HG03095 (cell line): ENCODE measurements at regions not wholly inside any gene's neighbourhood (a gene's known extent, or its start where the extent isn't known, plus 50 kb on each side); places are given as distances from the start of the nearest gene placed in this dataset.

Experiments used
- ATAC-seq: cut with Tn5 transposase; IDR thresholded peaks from one replicate; pipeline ENCODE4 v1.9.1; 2021; ENCODE audit warnings: moderate library complexity; ENCODE audit not compliant: unreplicated experiment

- ATAC-seq, result no peak
Measured at GRCh38 chr4:100086766-100087431, 103.4 kb downstream of the DDIT4L start.

- ATAC-seq, result no peak
Measured at GRCh38 chr4:100084892-100085291, 105.4 kb downstream of the DDIT4L start.

- peak; percentile 38 for ATAC-seq
Measured at GRCh38 chr4:100083289-100083688, 107.0 kb downstream of the DDIT4L start.

GRCh38 chr4:100082852-100083251, 107.4 kb downstream of the DDIT4L start:
- ATAC-seq, result no peak

- ATAC-seq, result no peak
Measured at GRCh38 chr4:100081491-100081890, 108.8 kb downstream of the DDIT4L start.

- ATAC-seq, result no peak
Measured at GRCh38 chr4:100079264-100079663, 111.0 kb downstream of the DDIT4L start.

- no peak for ATAC-seq
Measured at GRCh38 chr4:100076753-100077152, 113.5 kb downstream of the DDIT4L start.

- ATAC-seq, result no peak
Measured at GRCh38 chr4:100075486-100076270, 114.6 kb downstream of the DDIT4L start.

GRCh38 chr4:100075056-100075455, 115.2 kb downstream of the DDIT4L start:
- no peak for ATAC-seq

- ATAC-seq, result no peak
Measured at GRCh38 chr4:100071506-100071905, 118.8 kb downstream of the DDIT4L start.

- no peak for ATAC-seq
Measured at GRCh38 chr4:100070868-100071267, 119.4 kb downstream of the DDIT4L start.

GRCh38 chr4:100069207-100069606, 119.1 kb upstream of the H2AZ1 start:
- ATAC-seq, result no peak

GRCh38 chr4:100067255-100067654, 117.2 kb upstream of the H2AZ1 start:
- no peak for ATAC-seq

- ATAC-seq, result no peak
Measured at GRCh38 chr4:100063355-100063754, 113.3 kb upstream of the H2AZ1 start.

GRCh38 chr4:100062921-100063320, 112.8 kb upstream of the H2AZ1 start:
- ATAC-seq, result no peak

GRCh38 chr4:100061835-100062234, 111.8 kb upstream of the H2AZ1 start:
- ATAC-seq, result no peak

- ATAC-seq, result peak; percentile 83
Measured at GRCh38 chr4:100060765-100061416, 110.8 kb upstream of the H2AZ1 start.

GRCh38 chr4:100059467-100059866, 109.4 kb upstream of the H2AZ1 start:
- ATAC-seq, result no peak

GRCh38 chr4:100056701-100057100, 106.6 kb upstream of the H2AZ1 start:
- ATAC-seq, result no peak

GRCh38 chr4:100054071-100054470, 104.0 kb upstream of the H2AZ1 start:
- ATAC-seq, result no peak

GRCh38 chr4:100049872-100050271, 99.8 kb upstream of the H2AZ1 start:
- no peak for ATAC-seq

GRCh38 chr4:100042711-100043110, 92.6 kb upstream of the H2AZ1 start:
- no peak for ATAC-seq
